ENCODE measurements at regions not wholly inside any gene's neighbourhood (a gene's known extent, or its start where the extent isn't known, plus 50 kb on each side); places are given as distances from the start of the nearest gene placed in this dataset.
"Not testable (repeated sequence)": the region's sequence is repeated elsewhere in the genome, so short reads cannot be mapped to it uniquely, and the experiment has no call there.

GRCh38 chr5:74536658-74537057 lies 103.9 kb downstream of the ENC1 start:
- no peak for ATAC-seq

GRCh38 chr5:74535926-74536325 lies 104.6 kb downstream of the ENC1 start:
- no peak for DNase-seq (ENCODE audit: low spot score)
- ATAC-seq = no peak
- intact Hi-C loops (cut with DNase I) = no loop called here

More at GRCh38 chr5:74536658-74537057, 103.9 kb downstream of the ENC1 start:
- intact Hi-C loops (cut with DNase I) = no loop called here
- no peak for DNase-seq (ENCODE audit: low spot score)

- DNase-seq (ENCODE audit: low spot score) (no peak), ATAC-seq (no peak)
- intact Hi-C loops (cut with DNase I) = no loop called here
These were observed 106.0 kb downstream of the ENC1 start for GRCh38 chr5:74534397-74535129.

GRCh38 chr5:74530326-74531050 lies 110.0 kb downstream of the ENC1 start:
- intact Hi-C loops (cut with DNase I) = no loop called here
- ATAC-seq (no peak), DNase-seq (ENCODE audit: low spot score) (no peak)

GRCh38 chr5:74529101-74529500 lies 111.4 kb downstream of the ENC1 start:
- DNase-seq (ENCODE audit: low spot score) (no peak), ATAC-seq (no peak)
- intact Hi-C loops (cut with DNase I) = no loop called here

- ATAC-seq = no peak
- intact Hi-C loops (cut with DNase I) = no loop called here
- DNase-seq (ENCODE audit: low spot score) = no peak
These were observed 114.4 kb downstream of the ENC1 start for GRCh38 chr5:74526111-74526510.

GRCh38 chr5:74524767-74525166 lies 115.8 kb downstream of the ENC1 start:
- intact Hi-C loops (cut with DNase I); ATAC-seq; DNase-seq (ENCODE audit: low spot score): not testable (repeated sequence)

GRCh38 chr5:74523698-74524097 lies 116.8 kb downstream of the ENC1 start:
- DNase-seq (ENCODE audit: low spot score); ATAC-seq; intact Hi-C loops (cut with DNase I): not testable (repeated sequence)

GRCh38 chr5:74522838-74523237 lies 117.7 kb downstream of the ENC1 start:
- ATAC-seq; intact Hi-C loops (cut with DNase I); DNase-seq (ENCODE audit: low spot score): not testable (repeated sequence)

- ATAC-seq (no peak), DNase-seq (ENCODE audit: low spot score) (no peak)
- intact Hi-C loops (cut with DNase I) = no loop called here
These were observed 119.1 kb downstream of the ENC1 start for GRCh38 chr5:74521401-74521800.

- intact Hi-C loops (cut with DNase I) = no loop called here
- ATAC-seq (no peak), DNase-seq (ENCODE audit: low spot score) (no peak)
These were observed 120.8 kb downstream of the ENC1 start for GRCh38 chr5:74519679-74520078.

- DNase-seq (ENCODE audit: low spot score) (no peak), ATAC-seq (no peak)
- intact Hi-C loops (cut with DNase I) = no loop called here
These were observed 121.4 kb downstream of the ENC1 start for GRCh38 chr5:74519161-74519571.

- intact Hi-C loops (cut with DNase I) = no loop called here
- DNase-seq (ENCODE audit: low spot score) (no peak), ATAC-seq (peak; percentile 88)
These were observed 122.8 kb downstream of the ENC1 start for GRCh38 chr5:74517700-74518099.

- intact Hi-C loops (cut with DNase I) = no loop called here
- DNase-seq (ENCODE audit: low spot score) (no peak), ATAC-seq (no peak)
These were observed 124.3 kb downstream of the ENC1 start for GRCh38 chr5:74516211-74516636.

GRCh38 chr5:74514888-74515551 lies 125.5 kb downstream of the ENC1 start:
- intact Hi-C loops (cut with DNase I) = no loop called here
- DNase-seq (ENCODE audit: low spot score) (no peak), ATAC-seq (peak; percentile 15)

- ATAC-seq; intact Hi-C loops (cut with DNase I); DNase-seq (ENCODE audit: low spot score): not testable (repeated sequence)
These were observed 128.8 kb downstream of the ENC1 start for GRCh38 chr5:74511770-74512169.

- ATAC-seq (no peak), DNase-seq (ENCODE audit: low spot score) (no peak)
- intact Hi-C loops (cut with DNase I) = no loop called here
These were observed 130.0 kb downstream of the ENC1 start for GRCh38 chr5:74510476-74511075.

GRCh38 chr5:74507370-74508005 lies 133.0 kb downstream of the ENC1 start:
- DNase-seq (ENCODE audit: low spot score) (no peak), ATAC-seq (no peak)
- intact Hi-C loops (cut with DNase I) = no loop called here

GRCh38 chr5:74506119-74506518 lies 134.4 kb downstream of the ENC1 start:
- DNase-seq (ENCODE audit: low spot score) (no peak), ATAC-seq (no peak)
- intact Hi-C loops (cut with DNase I) = no loop called here

All from sciatic nerve (tissue), 2 donors.